Right ventricle myocardium inferior (tissue), 1 donor: ENCODE measurements at regions not wholly inside any gene's neighbourhood (a gene's known extent, or its start where the extent isn't known, plus 50 kb on each side); places are given as distances from the start of the nearest gene placed in this dataset.
"Not testable (repeated sequence)": the region's sequence is repeated elsewhere in the genome, so short reads cannot be mapped to it uniquely, and the experiment has no call there.

Experiments used
- ATAC-seq: fragments of 200-7000 bp; cut with Tn5 transposase; one replicate; pipeline ENCODE4 v1.9.1; 2020; ENCODE audit warnings: mild to moderate bottlenecking, moderate library complexity
- DNase-seq: peaks from one replicate; pipeline ENCODE4 v3.0.0; 2021; ENCODE audit errors: missing footprints
- intact Hi-C: fragments of 100-400 bp; cut with DNase I; formaldehyde crosslinking; loops from one replicate; pipeline ENCODE4 v1.11.0; 2022
- donor health status: DM: no; HTN: yes; CAD: no; lungs with severe emphysema.

DNA sequence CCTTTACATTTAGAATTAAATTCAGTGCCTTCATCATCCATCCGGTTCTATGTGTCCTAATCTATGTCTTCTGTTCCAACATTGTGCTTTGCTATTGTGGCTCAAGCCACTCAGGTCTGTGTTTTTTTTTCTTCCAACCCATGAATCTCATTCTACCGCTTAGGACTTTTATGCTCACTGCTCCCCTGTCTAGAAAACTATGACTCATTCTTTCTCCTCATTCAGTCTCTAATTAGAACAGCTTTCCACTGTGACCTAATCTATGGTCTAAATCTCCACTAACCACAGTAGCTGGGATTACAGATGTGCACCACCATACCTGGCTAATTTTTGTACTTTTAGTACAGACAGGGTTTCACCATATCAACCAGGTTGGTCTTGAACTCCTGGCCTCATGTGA is 418.7 kb downstream of the KCNJ2 start:
- intact Hi-C loops = no loop called here
- no peak for DNase-seq

DNA sequence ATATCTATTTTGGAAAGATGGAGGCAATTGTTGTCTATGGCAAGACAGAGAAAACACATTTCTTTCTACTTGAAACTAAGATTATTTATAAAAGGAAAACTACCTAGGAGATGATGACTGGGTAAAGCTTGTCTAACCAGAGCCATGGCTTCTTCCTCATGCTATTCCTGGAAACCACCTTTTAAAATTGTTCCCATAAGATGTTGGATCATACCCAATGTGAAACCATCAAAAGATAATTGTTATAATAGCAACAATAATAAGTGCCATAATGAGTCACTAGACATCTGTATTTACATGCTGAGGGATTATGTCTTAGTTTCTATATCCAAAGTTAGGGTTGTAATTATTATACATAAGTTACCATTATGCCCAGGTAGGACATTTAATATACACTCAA is 428.4 kb downstream of the KCNJ2 start:
- DNase-seq = no peak
- no peak for ATAC-seq
- intact Hi-C loops = no loop called here

More for the DNA sequence above, 418.7 kb downstream of the KCNJ2 start:
- ATAC-seq = no peak

GRCh38 chr17:70599198-70599597 is 429.9 kb downstream of the KCNJ2 start:
- intact Hi-C loops = no loop called here
- no peak for ATAC-seq
- DNase-seq = no peak

DNA sequence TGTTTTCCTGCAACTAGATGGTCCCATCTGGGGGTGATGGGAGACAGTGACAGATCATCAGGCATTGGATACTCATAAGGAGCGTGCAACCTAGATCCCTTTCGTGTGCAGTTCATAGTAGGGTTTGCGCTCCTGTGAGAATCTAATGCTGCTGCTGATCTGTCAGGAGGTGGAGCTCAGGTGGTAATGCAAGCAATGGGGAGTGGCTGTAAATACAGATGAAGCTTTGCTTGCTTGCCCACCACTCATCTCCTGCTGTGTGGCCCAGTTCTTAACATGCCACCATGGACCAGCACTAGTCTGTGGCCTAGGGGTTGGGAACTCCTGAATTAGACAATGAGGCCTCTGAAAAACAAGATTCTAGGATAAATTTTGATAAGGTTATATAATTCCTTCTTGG is 430.6 kb downstream of the KCNJ2 start:
- ATAC-seq, DNase-seq, intact Hi-C loops: not testable (repeated sequence)

DNA sequence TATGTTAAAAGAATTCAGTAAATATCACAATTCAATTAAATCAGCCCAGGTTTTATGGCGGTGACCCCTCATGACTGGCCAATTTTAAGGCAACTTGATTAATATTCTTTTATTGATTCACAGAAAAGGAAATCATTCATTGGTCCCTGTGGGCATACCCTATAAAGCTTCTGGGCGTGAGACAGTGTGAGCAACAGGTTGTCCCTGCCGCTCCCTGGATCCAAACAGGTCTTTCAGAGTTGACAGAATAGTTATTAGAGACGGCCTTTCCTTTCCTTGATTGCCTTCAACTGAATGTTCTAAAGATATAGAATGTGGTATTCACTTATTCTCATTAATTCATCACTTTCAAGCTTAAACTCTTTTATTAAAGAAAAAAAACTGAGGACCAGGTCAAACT is 433.9 kb downstream of the KCNJ2 start:
- ATAC-seq (no peak), DNase-seq (no peak)
- intact Hi-C loops = no loop called here

DNA sequence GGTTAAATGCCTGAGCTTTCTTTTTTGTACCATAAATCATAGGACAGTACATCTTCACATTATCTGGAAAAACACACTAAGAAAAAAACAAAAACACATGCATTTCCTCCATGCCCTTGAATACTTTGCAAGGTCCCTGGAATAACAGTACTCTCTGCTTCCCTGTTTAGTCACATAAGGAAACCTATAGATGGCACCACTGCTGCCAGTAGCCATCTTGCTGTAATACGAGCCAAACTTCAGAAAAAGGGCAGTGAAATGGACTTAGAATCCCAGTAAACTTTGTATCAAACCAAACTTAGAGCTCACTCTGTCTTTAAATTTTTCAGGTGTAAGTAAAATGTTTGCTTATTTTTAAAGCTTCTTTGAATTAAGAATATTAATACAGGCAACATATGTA is 435.5 kb downstream of the KCNJ2 start:
- ATAC-seq = no peak
- no peak for DNase-seq
- intact Hi-C loops = no loop called here

- no peak for ATAC-seq
- no peak for DNase-seq
- intact Hi-C loops = no loop called here
These were observed 436.8 kb downstream of the KCNJ2 start for GRCh38 chr17:70606086-70606485.

DNA sequence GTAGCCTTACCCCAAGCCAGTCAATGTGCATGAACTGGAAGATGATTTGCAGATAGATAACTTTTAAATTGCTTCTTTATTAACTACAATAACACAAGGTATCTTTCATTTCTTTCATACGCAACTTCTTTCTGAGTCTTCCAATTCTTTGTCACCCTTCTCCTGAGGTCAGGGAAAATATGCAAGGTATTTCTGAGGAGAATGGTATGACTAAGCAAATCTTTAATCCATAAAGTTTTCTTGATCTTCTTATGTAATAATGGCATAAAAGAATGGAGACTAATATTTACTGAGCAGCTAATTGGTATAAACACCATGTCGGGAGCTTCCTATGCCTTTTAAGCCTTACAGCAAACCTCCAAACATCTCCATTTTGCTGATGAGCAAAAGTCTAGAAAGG is 438.9 kb downstream of the KCNJ2 start:
- no peak for ATAC-seq
- DNase-seq = no peak
- intact Hi-C loops = no loop called here

DNA sequence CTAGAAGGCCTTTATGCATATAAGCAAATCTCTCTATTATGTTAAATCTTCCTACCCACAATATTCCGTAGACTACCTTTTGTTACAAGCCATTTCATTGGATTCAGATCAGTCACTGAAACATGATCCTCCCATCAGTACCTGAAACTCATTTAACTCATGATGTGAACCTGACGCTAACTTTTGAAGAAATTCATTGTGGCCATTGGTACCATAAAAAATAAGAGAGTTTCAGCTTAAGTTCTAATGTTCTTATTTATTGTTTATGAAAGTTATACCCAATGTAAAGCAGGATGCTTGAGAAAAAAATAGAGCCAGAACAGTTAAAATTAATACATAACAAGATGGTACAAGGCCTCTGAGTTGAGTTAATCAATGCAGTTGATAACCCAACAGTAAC is 439.6 kb downstream of the KCNJ2 start:
- DNase-seq (no peak), ATAC-seq (no peak)
- intact Hi-C loops = no loop called here

DNA sequence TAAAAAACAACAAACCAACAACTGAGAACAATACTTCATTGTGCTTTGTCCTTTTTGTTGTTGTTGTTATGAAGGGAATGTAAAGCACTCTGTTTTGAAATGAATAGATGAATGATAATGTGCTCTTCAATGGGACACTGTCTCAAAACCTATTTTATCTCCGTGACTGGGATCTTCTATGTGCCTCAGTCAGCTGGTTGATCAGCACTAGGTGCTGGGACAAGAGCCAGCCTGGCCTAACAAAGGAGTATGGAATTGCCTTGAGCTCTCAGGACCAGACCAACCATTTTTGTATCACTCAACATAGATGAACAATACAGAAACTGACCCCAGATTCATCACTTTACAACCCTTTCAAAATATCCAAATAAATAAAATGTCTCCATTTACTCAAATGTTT is 440.2 kb downstream of the KCNJ2 start:
- DNase-seq = no peak
- intact Hi-C loops = no loop called here
- ATAC-seq = no peak

DNA sequence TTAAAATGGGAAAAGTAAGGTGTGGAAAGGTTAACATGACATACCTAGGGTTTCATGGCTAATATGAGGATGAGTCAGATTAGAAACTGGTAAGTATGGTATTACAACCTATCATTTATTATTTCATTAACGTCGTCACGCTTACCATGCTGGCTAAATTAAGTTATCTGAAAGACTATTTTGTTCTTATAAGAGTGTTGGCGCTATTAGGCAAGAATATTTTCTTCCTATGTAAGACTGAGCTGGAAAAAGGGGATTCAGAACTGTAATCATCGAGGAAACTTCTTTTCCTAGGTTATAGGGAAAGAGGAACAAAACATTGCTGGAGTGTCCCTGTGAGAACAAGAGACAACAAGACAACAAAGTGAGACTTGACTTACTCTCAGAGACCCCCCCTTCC is 440.8 kb downstream of the KCNJ2 start:
- DNase-seq (no peak), ATAC-seq (no peak)
- intact Hi-C loops = no loop called here

DNA sequence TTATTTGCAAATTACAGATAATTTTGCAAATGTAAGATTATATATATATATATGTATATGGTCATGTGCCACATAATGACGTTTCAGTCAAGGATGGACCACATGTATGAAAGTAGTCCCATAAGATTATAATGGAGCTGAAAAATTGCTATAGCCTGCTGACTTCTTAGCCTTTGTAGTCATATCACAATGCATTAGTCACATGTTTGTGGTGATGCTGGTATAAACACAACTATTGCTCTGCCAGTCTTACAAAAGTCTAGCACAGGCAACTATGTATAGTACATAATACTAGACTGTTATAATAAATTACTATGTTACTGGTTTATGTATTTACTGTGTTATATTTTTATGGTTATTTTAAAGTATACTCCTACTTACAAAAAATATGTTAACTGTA is 444.3 kb downstream of the KCNJ2 start:
- ATAC-seq (no peak), DNase-seq (no peak)
- intact Hi-C loops = no loop called here

DNA sequence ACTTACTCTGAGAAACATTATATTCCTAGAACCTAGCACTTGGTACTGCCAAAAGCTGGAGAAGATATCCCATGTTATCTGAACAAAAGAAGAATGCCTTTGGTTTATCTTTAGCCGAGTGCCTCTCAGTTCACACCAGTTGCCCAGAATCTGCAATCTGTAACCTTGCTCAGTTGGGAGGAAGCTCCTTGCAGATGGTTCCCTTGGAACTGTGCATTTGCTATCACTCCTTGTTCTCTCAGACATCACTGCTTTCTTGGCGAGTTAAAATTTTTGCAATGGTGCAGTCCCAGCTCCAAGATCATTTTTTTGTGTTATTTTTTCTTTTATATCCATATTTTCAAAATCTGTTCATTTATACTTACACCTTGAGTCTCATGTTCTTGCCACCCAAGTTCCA is 446.5 kb downstream of the KCNJ2 start:
- ATAC-seq = no peak
- intact Hi-C loops = no loop called here
- DNase-seq = no peak

GRCh38 chr17:70618641-70619040 is 449.3 kb downstream of the KCNJ2 start:
- no peak for DNase-seq
- no peak for ATAC-seq
- intact Hi-C loops = no loop called here

GRCh38 chr17:70621566-70621965 is 452.2 kb downstream of the KCNJ2 start:
- intact Hi-C loops = loop anchor here (1.0 to 10.0 kb wide), 5 partner anchors 69 to 1051 kb away; no protein-coding TSS in a partner anchor
- peak; percentile 50 for ATAC-seq
- no peak for DNase-seq

- peak; percentile 72 for ATAC-seq
- intact Hi-C loops = loop anchor here (2.0 to 10.0 kb wide), 5 partner anchors 70 to 1096 kb away; no protein-coding TSS in a partner anchor
- no peak for DNase-seq
These were observed 453.3 kb downstream of the KCNJ2 start for GRCh38 chr17:70622368-70623260.

DNA sequence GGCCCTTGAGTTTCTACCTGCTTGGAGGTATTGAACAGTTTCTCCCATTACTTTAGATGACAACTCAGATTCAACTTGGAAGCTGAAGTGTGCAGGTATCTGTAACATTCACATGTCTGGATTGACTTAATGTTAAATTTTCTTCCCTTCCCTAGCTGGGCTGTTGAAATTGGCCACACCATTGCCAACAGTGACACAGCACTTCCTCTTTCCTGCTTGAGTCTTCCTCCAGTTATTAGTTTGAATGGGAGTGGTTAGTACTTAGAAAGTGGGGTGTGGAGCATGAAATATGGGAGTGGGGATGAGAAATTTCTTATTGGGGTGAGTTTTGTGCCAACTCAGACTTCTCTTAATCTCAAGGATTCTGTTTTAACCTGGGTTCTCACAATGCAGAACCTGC is 454.9 kb downstream of the KCNJ2 start:
- DNase-seq (no peak), ATAC-seq (no peak)
- intact Hi-C loops = loop anchor here (5.0 to 10.0 kb wide), 4 partner anchors 72 to 1017 kb away; no protein-coding TSS in a partner anchor

DNA sequence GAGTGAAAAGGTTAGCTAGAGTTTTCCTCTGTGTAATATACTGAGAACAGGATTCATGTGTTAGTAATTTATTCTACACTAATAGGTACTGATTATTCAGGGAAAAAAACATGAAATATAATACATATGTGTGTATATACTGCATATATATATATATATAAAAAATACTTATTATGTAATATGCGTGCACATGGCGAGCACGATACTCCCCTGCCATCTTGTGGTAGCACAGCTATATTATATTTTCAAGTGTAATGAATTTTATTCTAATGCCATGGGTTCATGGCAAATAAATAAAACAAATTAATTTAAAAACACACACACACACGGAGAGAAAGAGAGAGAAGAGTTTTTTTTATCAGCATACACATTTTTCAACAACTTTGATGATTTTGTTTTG is 460.6 kb downstream of the KCNJ2 start:
- ATAC-seq = no peak
- intact Hi-C loops = loop anchor here (2.0 to 10.0 kb wide), 2 partner anchors 455 to 1061 kb away; no protein-coding TSS in a partner anchor
- DNase-seq = no peak

DNA sequence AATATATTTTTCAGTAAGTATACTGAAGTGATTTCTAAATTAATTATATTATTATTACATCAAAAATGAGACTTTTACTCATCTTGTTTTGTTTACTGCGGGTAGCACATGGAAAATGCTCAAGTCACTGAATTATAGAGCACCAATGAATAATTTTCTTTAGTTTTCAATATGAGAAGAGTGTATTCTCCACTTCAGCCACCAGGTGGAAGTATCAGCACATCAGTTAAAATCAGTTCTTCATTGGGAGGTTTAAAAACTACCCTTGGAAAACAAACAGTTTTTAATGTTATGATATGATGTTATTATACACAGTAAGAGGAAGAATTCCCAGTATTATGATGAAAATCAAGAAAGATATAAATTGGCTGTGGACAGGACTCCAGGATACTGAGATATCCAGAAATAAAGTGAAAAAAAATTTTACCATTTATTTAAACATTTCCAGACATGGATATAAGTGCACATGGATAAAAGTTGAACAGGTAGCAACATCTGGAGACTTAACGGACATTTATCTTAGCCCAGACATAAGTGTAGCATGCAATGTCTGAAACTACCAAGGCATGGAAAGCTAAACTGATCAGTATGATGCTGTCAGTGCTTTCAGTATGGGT is 467.3 kb downstream of the KCNJ2 start:
- intact Hi-C loops = loop anchor here (5.0 kb wide), 1 partner anchor 1906 kb away; no protein-coding TSS in a partner anchor
- DNase-seq (no peak), ATAC-seq (no peak)

DNA sequence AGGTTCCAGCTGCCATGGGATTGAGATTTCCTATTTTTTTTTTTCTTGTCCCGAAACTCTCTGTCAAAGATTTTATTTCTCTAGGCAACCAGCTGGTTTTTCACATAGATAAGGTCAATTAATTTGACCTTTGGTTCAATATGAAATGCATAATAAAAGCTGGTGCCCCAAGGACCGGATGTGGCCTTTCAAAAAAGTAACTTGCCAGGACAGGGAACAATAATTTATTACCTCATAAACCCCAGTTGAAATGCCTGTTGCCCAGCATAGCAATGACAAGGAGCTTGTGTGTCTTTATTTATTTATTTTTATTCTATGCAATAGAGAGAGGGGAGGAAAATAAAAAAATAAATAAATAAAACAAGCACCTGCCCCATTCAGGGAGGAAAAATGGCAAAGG is 472.7 kb downstream of the KCNJ2 start:
- intact Hi-C loops = no loop called here
- ATAC-seq (no peak), DNase-seq (no peak)
